Stimulated activated CD8-positive, alpha-beta memory T cell treated with anti-CD3 and anti-CD28 coated beads, Interleukin-12 subunit alpha, Interleukin-12 subunit beta, amount 100 ng/mL, for 4 hours (primary cell): ENCODE measurements at regions not wholly inside any gene's neighbourhood (a gene's known extent, or its start where the extent isn't known, plus 50 kb on each side); places are given as distances from the start of the nearest gene placed in this dataset.
"Not testable (repeated sequence)": the region's sequence is repeated elsewhere in the genome, so short reads cannot be mapped to it uniquely, and the experiment has no call there.

ENCODE experiments used
- DNase-seq: peaks from one replicate; pipeline ENCODE4 v3.0.0-alpha.2; 2020; ENCODE audit warnings: low read depth

GRCh38 chr3:177358091-177358976, 161.1 kb upstream of the TBL1XR1 start:
- peak; percentile 52 for DNase-seq

GRCh38 chr3:177358977-177359592, 161.8 kb upstream of the TBL1XR1 start:
- peak; percentile 31 for DNase-seq

GRCh38 chr3:177359593-177360357, 162.5 kb upstream of the TBL1XR1 start:
- DNase-seq: peak; percentile 91

GRCh38 chr3:177361081-177361938, 164.0 kb upstream of the TBL1XR1 start:
- DNase-seq: no peak

- DNase-seq: no peak
Observed at GRCh38 chr3:177362626-177363025, 165.3 kb upstream of the TBL1XR1 start.

GRCh38 chr3:177364236-177364635, 167.0 kb upstream of the TBL1XR1 start:
- DNase-seq: no peak

- DNase-seq: not testable (repeated sequence)
Observed at GRCh38 chr3:177365294-177365693, 168.0 kb upstream of the TBL1XR1 start.

GRCh38 chr3:177367788-177368187, 170.5 kb upstream of the TBL1XR1 start:
- DNase-seq: no peak

- no peak for DNase-seq
Observed at GRCh38 chr3:177370246-177370822, 173.1 kb upstream of the TBL1XR1 start.

- no peak for DNase-seq
Observed at GRCh38 chr3:177371146-177371545, 173.9 kb upstream of the TBL1XR1 start.

GRCh38 chr3:177371888-177372287, 174.6 kb upstream of the TBL1XR1 start:
- no peak for DNase-seq

GRCh38 chr3:177374323-177374722, 177.0 kb upstream of the TBL1XR1 start:
- DNase-seq: no peak

GRCh38 chr3:177375316-177375715, 178.0 kb upstream of the TBL1XR1 start:
- DNase-seq: no peak

- no peak for DNase-seq
Observed at GRCh38 chr3:177377166-177377565, 179.9 kb upstream of the TBL1XR1 start.

- DNase-seq: no peak
Observed at GRCh38 chr3:177378168-177378567, 180.9 kb upstream of the TBL1XR1 start.

- no peak for DNase-seq
Observed at GRCh38 chr3:177379045-177379444, 181.8 kb upstream of the TBL1XR1 start.

GRCh38 chr3:177381070-177381469, 183.8 kb upstream of the TBL1XR1 start:
- DNase-seq: no peak

- DNase-seq: no peak
Observed at GRCh38 chr3:177382944-177383343, 185.7 kb upstream of the TBL1XR1 start.

GRCh38 chr3:177385186-177385585, 187.9 kb upstream of the TBL1XR1 start:
- no peak for DNase-seq

GRCh38 chr3:177385831-177386301, 188.6 kb upstream of the TBL1XR1 start:
- no peak for DNase-seq

GRCh38 chr3:177388209-177388608, 190.9 kb upstream of the TBL1XR1 start:
- no peak for DNase-seq
